ENCODE measurements at regions not wholly inside any gene's neighbourhood (a gene's known extent, or its start where the extent isn't known, plus 50 kb on each side); places are given as distances from the start of the nearest gene placed in this dataset.

DNA sequence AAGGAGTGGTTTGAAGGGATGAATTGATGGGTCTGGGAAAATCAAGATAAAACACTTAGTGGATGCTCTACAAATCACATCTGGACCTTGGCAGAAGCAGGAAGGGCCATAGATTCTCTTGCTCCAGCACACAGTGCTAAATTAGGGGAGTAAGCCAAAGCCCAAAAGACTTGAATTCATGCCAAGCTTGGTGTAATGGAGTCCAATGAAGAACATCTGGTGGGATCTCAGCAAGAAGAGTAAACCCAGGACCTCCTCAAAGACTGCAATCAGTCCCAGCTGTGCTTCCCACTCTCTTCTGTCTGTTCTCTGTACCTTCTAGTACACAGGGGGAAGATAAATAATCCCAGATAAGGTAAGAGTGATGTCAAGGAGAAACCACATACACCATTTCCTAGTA lies 683.4 kb downstream of the RNF144B start:
- intact Hi-C loops (cut with micrococcal nuclease; ENCODE audit: unreplicated experiment) = no loop called here
- no peak for DNase-seq
- Histone ChIP-seq H3K4me1 (replicated peaks; ENCODE audit: insufficient read depth) (no peaks in the 10 kb centered on the region), H3K9me2 (ENCODE audit: insufficient read depth) (no peaks in the 10 kb centered on the region), H4K20me1 (ENCODE audit: insufficient read depth) (no peaks in the 10 kb centered on the region), H2AFZ (no peak overlapping the region), H3K4me3 (no peak overlapping the region), H3K79me2 (ENCODE audit: low read depth) (no peaks in the 10 kb centered on the region), H3K27me3 (ENCODE audit: insufficient read depth, low read depth) (no peaks in the 10 kb centered on the region), H3K27ac (no peak overlapping the region), H3K9me3 (ENCODE audit: insufficient read depth, low read depth) (no peaks in the 10 kb centered on the region), H3K36me3 (ENCODE audit: low read depth) (no peaks in the 10 kb centered on the region), H3K4me2 (no peak overlapping the region), H3F3A (ENCODE audit: insufficient read depth, low read depth) (no peaks in the 10 kb centered on the region)
- no peak for TF ChIP-seq EZH2 (IDR thresholded peaks at IDR 0.05; ENCODE audit: low read depth)
- TF ChIP-seq, protein P1, sequence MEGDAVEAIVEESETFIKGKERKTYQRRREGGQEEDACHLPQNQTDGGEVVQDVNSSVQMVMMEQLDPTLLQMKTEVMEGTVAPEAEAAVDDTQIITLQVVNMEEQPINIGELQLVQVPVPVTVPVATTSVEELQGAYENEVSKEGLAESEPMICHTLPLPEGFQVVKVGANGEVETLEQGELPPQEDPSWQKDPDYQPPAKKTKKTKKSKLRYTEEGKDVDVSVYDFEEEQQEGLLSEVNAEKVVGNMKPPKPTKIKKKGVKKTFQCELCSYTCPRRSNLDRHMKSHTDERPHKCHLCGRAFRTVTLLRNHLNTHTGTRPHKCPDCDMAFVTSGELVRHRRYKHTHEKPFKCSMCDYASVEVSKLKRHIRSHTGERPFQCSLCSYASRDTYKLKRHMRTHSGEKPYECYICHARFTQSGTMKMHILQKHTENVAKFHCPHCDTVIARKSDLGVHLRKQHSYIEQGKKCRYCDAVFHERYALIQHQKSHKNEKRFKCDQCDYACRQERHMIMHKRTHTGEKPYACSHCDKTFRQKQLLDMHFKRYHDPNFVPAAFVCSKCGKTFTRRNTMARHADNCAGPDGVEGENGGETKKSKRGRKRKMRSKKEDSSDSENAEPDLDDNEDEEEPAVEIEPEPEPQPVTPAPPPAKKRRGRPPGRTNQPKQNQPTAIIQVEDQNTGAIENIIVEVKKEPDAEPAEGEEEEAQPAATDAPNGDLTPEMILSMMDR (conservative IDR thresholded peaks at IDR 0.05) = no peak
- ChIA-PET POLR2A (ENCODE audit: unreplicated experiment) (no interaction called here), CTCF (no interaction called here)
- BruUV-seq (replicated peaks) = no TSS peak

DNA sequence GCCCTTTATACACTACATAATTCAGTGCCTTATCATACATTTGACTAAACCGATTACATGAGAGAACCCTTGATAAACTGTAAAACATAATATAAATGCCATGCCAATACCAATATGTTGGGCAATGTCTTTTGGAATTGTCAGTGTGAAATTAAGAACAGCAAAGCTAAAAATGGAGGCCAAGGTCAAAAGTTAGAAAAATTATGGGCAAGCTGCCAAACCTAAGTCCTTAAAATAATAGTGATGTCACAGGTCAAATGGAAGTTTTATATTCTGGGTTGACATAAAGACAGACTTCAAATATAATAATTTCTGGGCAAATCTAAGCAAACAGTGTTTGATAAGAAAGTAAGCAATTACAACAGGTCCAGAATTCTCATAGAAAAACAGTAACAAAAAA lies 696.7 kb downstream of the RNF144B start:
- intact Hi-C loops (cut with micrococcal nuclease; ENCODE audit: unreplicated experiment) = no loop called here
- TF ChIP-seq EZH2 (IDR thresholded peaks at IDR 0.05; ENCODE audit: low read depth) = no peak
- TF ChIP-seq, protein P1 (conservative IDR thresholded peaks at IDR 0.05) = no peak
- DNase-seq = no peak
- ChIA-PET CTCF (no interaction called here), POLR2A (ENCODE audit: unreplicated experiment) (no interaction called here)
- no peak overlapping the region for H2AFZ ChIP-seq
- H3K4me1 ChIP-seq (replicated peaks; ENCODE audit: insufficient read depth) = no peaks in the 10 kb centered on the region
- H3K27ac ChIP-seq = no peak overlapping the region
- no peaks in the 10 kb centered on the region for H3K79me2 ChIP-seq (ENCODE audit: low read depth)
- H4K20me1 ChIP-seq (ENCODE audit: insufficient read depth) = no peaks in the 10 kb centered on the region
- no peaks in the 10 kb centered on the region for H3K27me3 ChIP-seq (ENCODE audit: insufficient read depth, low read depth)
- no peaks in the 10 kb centered on the region for H3F3A ChIP-seq (ENCODE audit: insufficient read depth, low read depth)
- no peaks in the 10 kb centered on the region for H3K9me2 ChIP-seq (ENCODE audit: insufficient read depth)
- H3K36me3 ChIP-seq (ENCODE audit: low read depth) = no peaks in the 10 kb centered on the region
- no peaks in the 10 kb centered on the region; the same call in 1 of the 2 replicates for H3K9me3 ChIP-seq (ENCODE audit: insufficient read depth, low read depth)
- no peak overlapping the region for H3K4me2 ChIP-seq
- BruUV-seq (replicated peaks) = no TSS peak
- H3K4me3 ChIP-seq = no peak overlapping the region

DNA sequence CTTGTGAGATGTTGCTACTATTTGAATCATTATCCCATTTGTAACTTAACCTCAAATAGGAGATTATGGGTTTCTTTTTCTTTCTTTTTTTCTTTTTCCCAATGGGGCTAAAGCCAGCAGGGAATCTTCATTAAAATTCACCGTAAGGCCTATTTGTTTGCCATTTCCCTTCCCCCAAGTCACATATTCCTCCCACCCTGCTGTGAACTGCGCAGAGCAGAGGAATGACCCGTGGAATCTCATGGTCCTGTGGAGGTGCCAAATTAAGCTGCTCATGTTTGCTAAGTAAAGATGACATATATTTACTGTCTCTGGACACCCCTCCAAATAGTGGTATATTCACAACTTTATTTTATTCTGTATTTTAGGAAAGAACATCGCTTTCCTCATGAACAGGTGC lies 699.3 kb downstream of the RNF144B start:
- H2AFZ ChIP-seq = no peak overlapping the region
- no peaks in the 10 kb centered on the region for H3K4me1 ChIP-seq (replicated peaks; ENCODE audit: insufficient read depth)
- H4K20me1 ChIP-seq (ENCODE audit: insufficient read depth) = no peaks in the 10 kb centered on the region
- no peak for TF ChIP-seq EZH2 (IDR thresholded peaks at IDR 0.05; ENCODE audit: low read depth)
- TF ChIP-seq, protein P1 (conservative IDR thresholded peaks at IDR 0.05) = no peak
- ChIA-PET POLR2A (ENCODE audit: unreplicated experiment) (no interaction called here), CTCF (no interaction called here)
- no peaks in the 10 kb centered on the region for H3K9me2 ChIP-seq (ENCODE audit: insufficient read depth)
- DNase-seq = no peak
- no peak overlapping the region for H3K27ac ChIP-seq
- BruUV-seq (replicated peaks) = no TSS peak
- H3K4me3 ChIP-seq = no peak overlapping the region
- no peak overlapping the region for H3K4me2 ChIP-seq
- no peaks in the 10 kb centered on the region for H3F3A ChIP-seq (ENCODE audit: insufficient read depth, low read depth)
- no peaks in the 10 kb centered on the region for H3K36me3 ChIP-seq (ENCODE audit: low read depth)
- no peaks in the 10 kb centered on the region for H3K27me3 ChIP-seq (ENCODE audit: insufficient read depth, low read depth)
- H3K79me2 ChIP-seq (ENCODE audit: low read depth) = no peaks in the 10 kb centered on the region
- no peaks in the 10 kb centered on the region; the same call in 1 of the 2 replicates for H3K9me3 ChIP-seq (ENCODE audit: insufficient read depth, low read depth)
- intact Hi-C loops (cut with micrococcal nuclease; ENCODE audit: unreplicated experiment) = no loop called here

Data from PC-9 (cell line).